GM23338 (cell line): ENCODE measurements at regions not wholly inside any gene's neighbourhood (a gene's known extent, or its start where the extent isn't known, plus 50 kb on each side); places are given as distances from the start of the nearest gene placed in this dataset.

Experiments
- CREB1 ChIP-seq: fragments of 250-450 bp; sonication (Bioruptor Pico); IDR thresholded peaks from 2 replicates; pipeline ENCODE4 v1.5.0; 2020; ENCODE audit warnings: low read depth, mild to moderate bottlenecking, moderate library complexity
- EZH2 ChIP-seq: fragments of 200-600 bp; sonication (generic); IDR thresholded peaks from one replicate; pipeline ENCODE4 v1.8.0; 2017; ENCODE audit warnings: antibody characterized with exemption, mild to moderate bottlenecking, low read depth; ENCODE audit not compliant: unreplicated experiment
- EZH2phosphoT487 ChIP-seq: fragments of 200-600 bp; sonication (generic); IDR thresholded peaks from one replicate; pipeline ENCODE4 v1.8.1; 2018; ENCODE audit warnings: antibody characterized with exemption; ENCODE audit not compliant: unreplicated experiment
- NANOG ChIP-seq: IDR thresholded peaks from 2 replicates; pipeline ENCODE4 v1.6.1; 2016; ENCODE audit warnings: antibody characterized with exemption, borderline replicate concordance
- POLR2AphosphoS5 ChIP-seq: IDR thresholded peaks from 2 replicates; pipeline ENCODE4 v1.6.1; 2016; ENCODE audit warnings: antibody characterized with exemption, low read depth
- ZNF114 ChIP-seq: fragments of 250-450 bp; sonication (Bioruptor Pico); IDR thresholded peaks from 2 replicates; pipeline ENCODE4 v1.5.0; 2020; ENCODE audit warnings: mild to moderate bottlenecking, moderate library complexity
- TF ChIP-seq, protein P1 (sequence below), 2 experiments: fragments of 200-600 bp in 1 of 2; sonication (generic) in 1 of 2; conservative IDR thresholded peaks; 2 replicates each; pipeline versions ENCODE4 v1.5.1 to v1.6.1; 2016 to 2017; ENCODE audit warnings: antibody characterized with exemption in 2 of 2, low read depth in 2 of 2, mild to moderate bottlenecking in 2 of 2, moderate library complexity in 1 of 2
- TF ChIP-seq, protein P2 (sequence below): IDR thresholded peaks from one replicate; pipeline ENCODE4 v1.6.1; 2018; ENCODE audit warnings: antibody characterized with exemption; ENCODE audit not compliant: unreplicated experiment

DNA sequence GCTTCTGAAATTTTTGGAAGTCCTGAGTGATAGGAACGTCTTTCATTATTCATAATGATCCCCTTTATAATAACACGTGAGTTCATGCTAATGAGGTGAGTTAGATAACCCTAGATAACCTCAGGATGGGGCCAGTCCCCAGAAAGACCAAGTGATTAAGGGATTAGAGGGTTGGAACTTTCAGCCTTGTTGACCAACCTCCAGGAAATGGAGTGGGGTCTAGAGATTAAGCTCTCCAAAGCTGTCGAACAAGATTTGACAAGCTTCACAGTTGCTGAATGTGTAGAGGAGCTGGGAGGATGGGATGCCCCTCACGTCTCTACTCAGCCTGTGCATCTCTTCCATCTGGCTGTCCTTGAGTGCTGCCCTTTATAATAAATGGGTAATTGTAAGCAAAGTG lies 107.1 kb downstream of the ZMAT3 start:
- TF ChIP-seq, protein P1, sequence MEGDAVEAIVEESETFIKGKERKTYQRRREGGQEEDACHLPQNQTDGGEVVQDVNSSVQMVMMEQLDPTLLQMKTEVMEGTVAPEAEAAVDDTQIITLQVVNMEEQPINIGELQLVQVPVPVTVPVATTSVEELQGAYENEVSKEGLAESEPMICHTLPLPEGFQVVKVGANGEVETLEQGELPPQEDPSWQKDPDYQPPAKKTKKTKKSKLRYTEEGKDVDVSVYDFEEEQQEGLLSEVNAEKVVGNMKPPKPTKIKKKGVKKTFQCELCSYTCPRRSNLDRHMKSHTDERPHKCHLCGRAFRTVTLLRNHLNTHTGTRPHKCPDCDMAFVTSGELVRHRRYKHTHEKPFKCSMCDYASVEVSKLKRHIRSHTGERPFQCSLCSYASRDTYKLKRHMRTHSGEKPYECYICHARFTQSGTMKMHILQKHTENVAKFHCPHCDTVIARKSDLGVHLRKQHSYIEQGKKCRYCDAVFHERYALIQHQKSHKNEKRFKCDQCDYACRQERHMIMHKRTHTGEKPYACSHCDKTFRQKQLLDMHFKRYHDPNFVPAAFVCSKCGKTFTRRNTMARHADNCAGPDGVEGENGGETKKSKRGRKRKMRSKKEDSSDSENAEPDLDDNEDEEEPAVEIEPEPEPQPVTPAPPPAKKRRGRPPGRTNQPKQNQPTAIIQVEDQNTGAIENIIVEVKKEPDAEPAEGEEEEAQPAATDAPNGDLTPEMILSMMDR (conservative IDR thresholded peaks at IDR 0.05; ENCODE audit: low read depth in 2 of 2), result no peak
- TF ChIP-seq ZNF114 (CRISPR knock-in tag) (no peak), POLR2AphosphoS5 (no peak), EZH2phosphoT487 (no peak), EZH2 (no peak), CREB1 (no peak), NANOG (no peak)
- TF ChIP-seq, protein P2, sequence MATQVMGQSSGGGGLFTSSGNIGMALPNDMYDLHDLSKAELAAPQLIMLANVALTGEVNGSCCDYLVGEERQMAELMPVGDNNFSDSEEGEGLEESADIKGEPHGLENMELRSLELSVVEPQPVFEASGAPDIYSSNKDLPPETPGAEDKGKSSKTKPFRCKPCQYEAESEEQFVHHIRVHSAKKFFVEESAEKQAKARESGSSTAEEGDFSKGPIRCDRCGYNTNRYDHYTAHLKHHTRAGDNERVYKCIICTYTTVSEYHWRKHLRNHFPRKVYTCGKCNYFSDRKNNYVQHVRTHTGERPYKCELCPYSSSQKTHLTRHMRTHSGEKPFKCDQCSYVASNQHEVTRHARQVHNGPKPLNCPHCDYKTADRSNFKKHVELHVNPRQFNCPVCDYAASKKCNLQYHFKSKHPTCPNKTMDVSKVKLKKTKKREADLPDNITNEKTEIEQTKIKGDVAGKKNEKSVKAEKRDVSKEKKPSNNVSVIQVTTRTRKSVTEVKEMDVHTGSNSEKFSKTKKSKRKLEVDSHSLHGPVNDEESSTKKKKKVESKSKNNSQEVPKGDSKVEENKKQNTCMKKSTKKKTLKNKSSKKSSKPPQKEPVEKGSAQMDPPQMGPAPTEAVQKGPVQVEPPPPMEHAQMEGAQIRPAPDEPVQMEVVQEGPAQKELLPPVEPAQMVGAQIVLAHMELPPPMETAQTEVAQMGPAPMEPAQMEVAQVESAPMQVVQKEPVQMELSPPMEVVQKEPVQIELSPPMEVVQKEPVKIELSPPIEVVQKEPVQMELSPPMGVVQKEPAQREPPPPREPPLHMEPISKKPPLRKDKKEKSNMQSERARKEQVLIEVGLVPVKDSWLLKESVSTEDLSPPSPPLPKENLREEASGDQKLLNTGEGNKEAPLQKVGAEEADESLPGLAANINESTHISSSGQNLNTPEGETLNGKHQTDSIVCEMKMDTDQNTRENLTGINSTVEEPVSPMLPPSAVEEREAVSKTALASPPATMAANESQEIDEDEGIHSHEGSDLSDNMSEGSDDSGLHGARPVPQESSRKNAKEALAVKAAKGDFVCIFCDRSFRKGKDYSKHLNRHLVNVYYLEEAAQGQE, result no peak
